Astrocyte of the cerebellum (primary cell): ENCODE measurements at regions not wholly inside any gene's neighbourhood (a gene's known extent, or its start where the extent isn't known, plus 50 kb on each side); places are given as distances from the start of the nearest gene placed in this dataset.

ENCODE experiments used
- DNase-seq: peaks from one replicate; pipeline ENCODE4 v3.0.0-alpha.2; 2011; ENCODE audit warnings: low read depth
- H3K4me3 ChIP-seq: 2 replicates; pipeline ENCODE4 v1.5.1; 2011; ENCODE audit warnings: mild to moderate bottlenecking, low read depth, low read length, moderate library complexity
- in situ Hi-C: cut with HindIII; loops from 2 replicates; pipeline ENCODE4 v1.10.0; 2017; ENCODE audit warnings: low sequenced_read_pairs
- TF ChIP-seq, protein P1 (sequence below): IDR thresholded peaks from 2 replicates; pipeline ENCODE4 v1.5.1; 2012; ENCODE audit warnings: low read length, low read depth, moderate library complexity, mild to moderate bottlenecking; ENCODE audit errors: missing control alignments

DNA sequence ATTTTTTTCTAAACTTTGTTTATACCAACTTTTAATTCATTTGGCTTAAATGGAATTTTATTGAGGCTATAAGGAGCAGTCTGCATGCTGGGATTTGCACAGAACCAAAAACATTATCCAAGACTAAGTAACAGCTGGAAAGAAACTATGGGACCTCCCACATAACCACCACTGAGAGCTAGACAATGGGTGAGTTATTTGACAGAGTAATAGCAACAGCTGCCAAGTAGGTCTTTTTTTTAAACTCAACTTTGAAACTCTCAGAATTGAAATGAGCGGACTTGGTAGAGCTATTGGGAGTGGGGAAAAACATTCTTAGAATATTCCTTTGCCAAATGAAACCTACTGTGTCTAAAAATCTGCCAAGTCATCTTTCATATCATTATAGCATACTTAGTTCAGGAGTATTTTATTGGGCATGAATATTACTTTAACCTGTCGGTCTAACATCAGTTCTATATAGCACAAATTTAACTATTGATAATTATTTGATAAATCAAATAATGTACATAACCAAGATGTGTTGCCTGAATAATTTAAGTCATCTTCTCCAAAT, 1428.0 kb downstream of the PCDH7 start:
- no peak overlapping the region for H3K4me3 ChIP-seq
- peak; percentile 91 for DNase-seq
- TF ChIP-seq, protein P1, sequence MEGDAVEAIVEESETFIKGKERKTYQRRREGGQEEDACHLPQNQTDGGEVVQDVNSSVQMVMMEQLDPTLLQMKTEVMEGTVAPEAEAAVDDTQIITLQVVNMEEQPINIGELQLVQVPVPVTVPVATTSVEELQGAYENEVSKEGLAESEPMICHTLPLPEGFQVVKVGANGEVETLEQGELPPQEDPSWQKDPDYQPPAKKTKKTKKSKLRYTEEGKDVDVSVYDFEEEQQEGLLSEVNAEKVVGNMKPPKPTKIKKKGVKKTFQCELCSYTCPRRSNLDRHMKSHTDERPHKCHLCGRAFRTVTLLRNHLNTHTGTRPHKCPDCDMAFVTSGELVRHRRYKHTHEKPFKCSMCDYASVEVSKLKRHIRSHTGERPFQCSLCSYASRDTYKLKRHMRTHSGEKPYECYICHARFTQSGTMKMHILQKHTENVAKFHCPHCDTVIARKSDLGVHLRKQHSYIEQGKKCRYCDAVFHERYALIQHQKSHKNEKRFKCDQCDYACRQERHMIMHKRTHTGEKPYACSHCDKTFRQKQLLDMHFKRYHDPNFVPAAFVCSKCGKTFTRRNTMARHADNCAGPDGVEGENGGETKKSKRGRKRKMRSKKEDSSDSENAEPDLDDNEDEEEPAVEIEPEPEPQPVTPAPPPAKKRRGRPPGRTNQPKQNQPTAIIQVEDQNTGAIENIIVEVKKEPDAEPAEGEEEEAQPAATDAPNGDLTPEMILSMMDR, result no peak
- in situ Hi-C loops, result no loop called here

GRCh38 chr4:32158961-32159360, 1438.8 kb downstream of the PCDH7 start:
- H3K4me3 ChIP-seq, result no peak overlapping the region
- no peak for DNase-seq
- in situ Hi-C loops, result no loop called here
- TF ChIP-seq, protein P1, result no peak

DNA sequence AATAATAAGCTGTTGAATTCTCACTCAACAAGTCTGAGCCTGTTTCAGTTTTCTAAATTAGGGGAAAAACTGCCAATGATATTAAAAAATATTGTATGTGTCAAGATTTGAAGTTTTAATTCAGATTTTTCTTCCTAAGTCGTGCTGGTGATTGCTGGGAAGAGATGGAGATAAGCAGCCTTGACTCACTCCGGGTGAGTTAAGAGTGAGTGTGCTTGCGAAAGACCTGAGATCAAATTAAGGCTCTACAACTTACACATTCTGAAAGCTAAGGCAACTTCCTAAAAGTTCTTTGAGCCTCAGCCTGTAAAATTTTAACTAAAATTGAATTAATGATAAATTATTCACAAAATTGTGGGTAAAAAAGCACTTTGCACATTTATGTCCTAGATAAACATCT, 1441.2 kb downstream of the PCDH7 start:
- in situ Hi-C loops, result no loop called here

DNA sequence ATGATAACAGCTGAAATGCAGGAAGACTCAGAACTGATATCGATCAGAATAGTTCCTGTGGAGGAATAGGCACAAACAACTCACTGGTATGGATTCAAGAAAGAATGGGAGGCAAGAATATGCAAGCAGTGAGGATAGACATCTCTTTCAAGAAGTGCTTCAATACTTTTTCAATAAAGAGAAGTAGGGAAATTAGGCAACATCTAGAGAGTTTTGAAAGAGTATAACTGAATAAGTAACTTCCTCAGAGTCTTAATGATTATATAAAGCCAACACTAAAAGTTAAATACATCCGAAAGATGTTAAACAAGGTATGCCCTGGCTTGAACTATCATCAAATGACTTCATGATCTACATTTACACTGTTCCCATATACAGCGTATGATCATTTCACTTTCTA, 1443.0 kb downstream of the PCDH7 start:
- no peak for DNase-seq
- TF ChIP-seq, protein P1, result no peak
- H3K4me3 ChIP-seq, result no peak overlapping the region
- in situ Hi-C loops, result no loop called here

More for the DNA sequence above, 1441.2 kb downstream of the PCDH7 start:
- no peak overlapping the region for H3K4me3 ChIP-seq
- TF ChIP-seq, protein P1, result no peak
- DNase-seq, result no peak

DNA sequence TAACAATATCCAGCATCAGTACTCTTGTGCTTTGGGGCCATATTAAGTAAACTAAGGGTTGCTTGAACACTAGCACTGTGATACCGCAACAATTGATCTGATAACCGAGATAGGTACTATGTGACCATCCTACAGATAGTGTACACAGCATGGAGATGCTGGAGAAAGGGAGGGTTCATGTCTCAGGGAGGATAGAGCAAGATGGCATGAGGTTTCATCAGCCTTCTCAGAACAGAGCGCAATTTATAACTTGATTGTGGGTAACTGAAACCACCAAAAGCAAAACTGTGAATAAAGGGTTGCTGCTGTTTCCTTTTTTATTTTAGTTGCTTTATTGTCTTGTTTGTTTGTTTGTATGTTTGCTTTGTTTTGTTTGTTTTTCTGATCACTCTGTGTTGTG, 1449.7 kb downstream of the PCDH7 start:
- TF ChIP-seq, protein P1, result no peak
- DNase-seq, result no peak
- H3K4me3 ChIP-seq, result no peak overlapping the region
- in situ Hi-C loops, result no loop called here

- no peak overlapping the region for H3K4me3 ChIP-seq
- no peak for DNase-seq
- TF ChIP-seq, protein P1, result no peak
- in situ Hi-C loops, result no loop called here
These were observed 1451.9 kb downstream of the PCDH7 start for GRCh38 chr4:32172086-32172485.

GRCh38 chr4:32172761-32173160, 1452.6 kb downstream of the PCDH7 start:
- no peak overlapping the region for H3K4me3 ChIP-seq
- in situ Hi-C loops, result no loop called here
- TF ChIP-seq, protein P1, result no peak
- no peak for DNase-seq
